A673 (cell line): ENCODE measurements at regions not wholly inside any gene's neighbourhood (a gene's known extent, or its start where the extent isn't known, plus 50 kb on each side); places are given as distances from the start of the nearest gene placed in this dataset.

ENCODE experiments used
- CTCF ChIP-seq: fragments of 300-800, 200-600 bp; sonication (generic); conservative IDR thresholded peaks from 2 replicates; pipeline ENCODE4 v1.5.1; 2017; ENCODE audit warnings: low read depth, mild to moderate bottlenecking, antibody characterized with exemption, low read length, moderate library complexity, mixed read lengths
- EZH2 ChIP-seq: fragments of 200-600 bp; sonication (generic); IDR thresholded peaks from 2 replicates; pipeline ENCODE4 v1.6.1; 2017; ENCODE audit warnings: borderline replicate concordance, low read depth, mild to moderate bottlenecking, mixed read lengths, antibody characterized with exemption, low read length; ENCODE audit not compliant: poor library complexity, severe bottlenecking

- TF ChIP-seq CTCF (no peak), EZH2 (no peak)
These were observed 378.0 kb downstream of the CD109 start for GRCh38 chr6:74073999-74074398.
